Duodenal mucosa (tissue), 2 donors: ENCODE measurements at regions not wholly inside any gene's neighbourhood (a gene's known extent, or its start where the extent isn't known, plus 50 kb on each side); places are given as distances from the start of the nearest gene placed in this dataset.

Experiments
- H3K27ac ChIP-seq: one replicate; pipeline ENCODE4 v1.7.0; 2013; ENCODE audit warnings: low read depth, low read length
- H3K27me3 ChIP-seq, 2 donors: one replicate each; pipeline ENCODE4 v1.7.0; 2013; ENCODE audit warnings: low read length in 2 of 2, control low read depth in 1 of 2; ENCODE audit not compliant: insufficient read depth in 2 of 2, control insufficient read depth in 1 of 2
- H3K36me3 ChIP-seq, 2 donors: one replicate each; pipeline ENCODE4 v1.7.0; 2013; ENCODE audit warnings: low read length in 2 of 2, control low read depth in 1 of 2; ENCODE audit not compliant: insufficient read depth in 2 of 2, control insufficient read depth in 1 of 2
- H3K4me1 ChIP-seq, 2 donors: one replicate each; pipeline ENCODE4 v1.7.0; 2013; ENCODE audit warnings: low read length in 2 of 2, control low read depth in 1 of 2; ENCODE audit not compliant: insufficient read depth in 2 of 2, control insufficient read depth in 1 of 2
- H3K4me3 ChIP-seq, 2 donors: one replicate each; pipeline ENCODE4 v1.7.0; 2013; ENCODE audit warnings: low read length in 2 of 2, low read depth in 1 of 2
- H3K9ac ChIP-seq, 2 donors: one replicate each; pipeline ENCODE4 v1.7.0; 2013; ENCODE audit warnings: low read length in 2 of 2, low read depth in 1 of 2
- H3K9me3 ChIP-seq, 2 donors: one replicate each; pipeline ENCODE4 v1.7.0; 2013; ENCODE audit warnings: low read length in 2 of 2, control low read depth in 1 of 2; ENCODE audit not compliant: control insufficient read depth in 1 of 2

DNA sequence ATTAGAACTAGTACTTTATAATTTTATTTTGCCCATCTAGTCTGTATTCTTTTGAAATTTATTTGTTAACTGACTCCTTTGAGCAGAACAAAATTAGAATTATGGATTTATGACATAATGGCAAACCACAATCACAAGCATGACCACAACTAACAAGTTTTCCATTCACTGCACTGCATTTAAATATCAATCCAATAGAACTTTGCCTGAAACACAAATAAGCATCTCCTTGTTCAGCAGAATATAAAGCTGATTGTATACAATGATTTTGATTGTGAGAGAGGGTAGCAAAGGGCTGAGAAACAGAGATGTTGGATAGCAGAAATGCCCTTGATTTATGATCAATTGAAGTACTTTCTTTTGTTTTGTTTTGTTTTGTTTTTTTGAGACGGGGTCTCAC lies 495.5 kb upstream of the RGS18 start:
- Histone ChIP-seq H3K9ac (no peak overlapping the region), H3K27me3 (no peaks in the 10 kb centered on the region), H3K27ac (no peak overlapping the region)

DNA sequence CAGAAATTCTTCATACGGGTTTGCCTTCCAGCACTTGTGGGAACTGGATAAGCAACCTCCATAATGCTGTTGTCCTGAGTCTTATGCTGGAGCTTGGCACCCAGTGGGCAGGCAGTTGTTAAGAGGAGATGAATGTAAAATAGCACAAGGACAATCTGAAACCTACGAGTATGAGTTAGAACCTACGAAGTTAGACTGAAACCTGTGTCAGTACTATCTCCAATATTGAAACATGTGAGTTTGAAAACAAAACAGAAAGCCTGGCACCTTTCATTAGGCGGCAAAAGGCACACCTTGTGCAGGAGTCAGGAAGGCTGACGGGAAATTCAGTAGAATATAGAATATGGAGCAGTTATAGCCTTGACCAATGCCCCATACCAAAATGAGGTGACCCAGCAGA lies 489.7 kb upstream of the RGS18 start:
- H3K27me3 ChIP-seq: no peaks in the 10 kb centered on the region
- H3K27ac ChIP-seq: no peak overlapping the region
- H3K36me3 ChIP-seq: no peaks in the 10 kb centered on the region
- H3K9ac ChIP-seq: no peak overlapping the region
- H3K4me1 ChIP-seq: no peaks in the 10 kb centered on the region
- no peaks in the 10 kb centered on the region for H3K9me3 ChIP-seq
- no peak overlapping the region for H3K4me3 ChIP-seq

More for the DNA sequence above, 495.5 kb upstream of the RGS18 start:
- Histone ChIP-seq H3K9me3 (no peaks in the 10 kb centered on the region), H3K4me1 (no peaks in the 10 kb centered on the region), H3K4me3 (no peak overlapping the region), H3K36me3 (no peaks in the 10 kb centered on the region)

DNA sequence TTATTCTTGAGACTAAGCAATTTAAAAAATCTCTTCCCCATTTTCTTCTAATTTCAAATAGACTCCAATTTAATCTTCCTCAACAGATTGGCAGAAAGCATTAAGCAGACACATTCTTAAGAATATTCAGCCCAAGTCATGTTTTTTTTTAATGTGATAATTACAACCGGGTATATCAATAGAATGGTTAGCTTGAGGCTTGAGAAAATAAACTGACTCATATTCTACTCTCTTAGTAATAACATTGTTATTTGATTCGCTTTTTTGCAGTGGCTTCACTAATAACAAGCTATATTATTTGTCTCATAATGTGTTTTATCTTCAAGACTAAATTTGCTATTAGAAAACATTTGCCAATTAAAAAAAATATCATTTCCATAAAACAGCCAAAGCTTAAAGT lies 488.6 kb upstream of the RGS18 start:
- Histone ChIP-seq H3K36me3 (no peaks in the 10 kb centered on the region), H3K27ac (no peak overlapping the region), H3K27me3 (no peaks in the 10 kb centered on the region), H3K4me1 (no peaks in the 10 kb centered on the region), H3K9ac (no peak overlapping the region), H3K9me3 (no peaks in the 10 kb centered on the region), H3K4me3 (no peak overlapping the region)

DNA sequence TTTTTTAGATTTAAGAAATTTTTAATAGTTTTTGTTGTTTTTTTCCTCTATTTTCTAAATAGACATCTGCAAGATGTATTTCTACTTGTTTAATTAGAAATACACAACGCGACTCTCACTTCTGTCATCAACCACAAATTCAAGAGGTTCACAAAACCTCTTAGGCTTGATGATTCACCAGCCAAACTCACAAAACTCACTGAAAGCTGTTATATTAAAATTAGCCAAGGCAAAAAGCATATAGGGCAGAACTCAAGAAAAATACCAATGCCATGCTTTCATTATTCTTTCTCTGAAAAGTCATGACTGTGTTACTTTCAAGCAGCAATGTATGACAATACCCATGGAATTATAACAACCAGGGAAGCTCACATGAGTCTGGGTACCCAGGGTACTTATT lies 487.0 kb upstream of the RGS18 start:
- Histone ChIP-seq H3K4me1 (no peaks in the 10 kb centered on the region), H3K27ac (no peak overlapping the region), H3K9me3 (no peaks in the 10 kb centered on the region), H3K4me3 (no peak overlapping the region), H3K36me3 (no peaks in the 10 kb centered on the region), H3K27me3 (no peaks in the 10 kb centered on the region), H3K9ac (no peak overlapping the region)

DNA sequence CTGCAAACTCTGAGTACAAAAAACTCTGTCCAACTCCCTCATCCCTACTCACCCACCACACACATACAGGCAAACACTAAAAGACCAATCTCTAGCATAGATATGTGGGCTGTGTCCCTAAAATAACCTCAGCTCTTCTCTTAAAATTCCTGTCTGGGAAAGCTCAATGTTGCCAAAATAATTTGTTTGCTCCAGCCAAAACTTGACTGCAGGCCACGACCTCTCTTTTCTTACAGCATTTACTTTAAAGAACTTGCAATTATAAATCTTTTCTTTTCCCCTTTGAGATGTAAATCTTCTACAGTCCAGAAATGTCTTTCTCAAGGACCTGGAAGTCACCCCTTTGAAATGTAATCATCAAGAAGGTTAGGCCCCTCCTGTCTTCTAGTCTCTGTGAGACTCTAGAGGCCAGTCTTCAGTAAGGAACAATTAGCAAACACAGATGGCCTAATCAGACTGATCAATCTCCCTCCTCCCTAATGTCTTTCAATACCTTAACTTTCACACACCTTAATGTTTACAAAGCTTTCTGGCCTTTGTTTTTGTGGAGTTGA lies 483.6 kb upstream of the RGS18 start:
- Histone ChIP-seq H3K27me3 (no peaks in the 10 kb centered on the region), H3K27ac (no peak overlapping the region), H3K4me1 (no peaks in the 10 kb centered on the region), H3K9ac (no peak overlapping the region), H3K9me3 (no peaks in the 10 kb centered on the region), H3K36me3 (no peaks in the 10 kb centered on the region), H3K4me3 (no peak overlapping the region)

DNA sequence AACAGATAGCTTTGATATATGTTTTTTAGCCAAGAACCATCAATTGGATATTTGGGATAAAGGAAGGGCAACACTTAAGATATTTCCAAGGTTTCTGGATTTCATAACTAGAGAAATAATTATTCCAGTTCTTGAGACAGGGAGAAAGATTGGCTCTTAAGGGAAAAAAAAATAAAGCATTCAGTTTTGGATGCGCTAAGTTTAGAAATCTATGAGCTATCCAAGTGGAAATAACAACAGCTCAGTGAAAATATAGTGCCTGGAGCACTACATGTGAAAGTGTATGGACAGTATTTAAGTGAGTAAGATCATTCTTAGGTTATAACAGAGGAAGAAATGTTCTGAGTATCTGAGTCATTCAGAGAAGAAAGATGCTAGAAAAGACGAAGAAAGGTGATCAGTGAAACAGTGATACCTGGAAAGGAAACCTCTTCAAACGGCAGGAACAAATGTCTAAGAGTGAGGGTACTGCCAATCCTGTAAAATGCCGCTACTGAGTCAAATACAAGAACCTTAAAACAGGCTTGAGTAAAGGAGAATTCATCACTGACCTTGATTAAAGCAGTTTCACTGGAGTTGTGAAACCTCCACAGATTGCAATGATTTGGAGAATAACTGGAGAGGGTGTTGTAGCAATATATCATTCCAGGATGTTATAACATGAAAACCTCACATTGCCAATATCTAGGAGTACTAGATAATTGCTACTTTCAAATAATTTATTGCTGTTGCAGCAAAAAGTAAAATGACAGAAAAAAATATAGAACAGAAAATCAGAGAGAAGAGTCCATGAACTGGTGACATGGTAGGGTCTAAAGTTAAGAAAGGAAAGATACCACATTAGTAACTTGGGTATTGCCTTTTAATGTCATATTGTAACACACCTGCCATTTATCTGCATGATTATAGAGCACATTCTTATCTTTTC lies 482.1 kb upstream of the RGS18 start:
- no peaks in the 10 kb centered on the region for H3K9me3 ChIP-seq

DNA sequence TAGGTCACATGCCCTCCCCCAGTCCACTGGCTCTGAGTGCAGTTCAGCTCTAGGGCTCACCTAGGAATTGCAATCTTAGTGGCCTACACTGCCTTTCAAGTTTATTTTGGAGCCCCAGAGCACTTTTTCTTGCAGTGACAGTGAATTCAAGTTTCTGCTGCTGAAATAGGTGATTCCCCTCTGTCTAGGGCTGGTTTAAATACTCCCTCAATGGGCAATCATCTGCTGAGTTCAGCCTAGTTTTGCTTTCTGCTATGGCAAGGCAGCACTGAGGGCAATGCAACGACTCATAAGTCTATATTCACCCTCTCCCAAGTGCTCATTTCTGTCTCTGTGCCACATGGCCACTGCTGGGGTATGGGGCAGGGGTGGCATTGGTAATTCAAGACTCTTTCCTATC lies 472.6 kb upstream of the RGS18 start:
- no peak overlapping the region for H3K4me3 ChIP-seq
- H3K9me3 ChIP-seq: no peaks in the 10 kb centered on the region
- H3K9ac ChIP-seq: no peak overlapping the region
- no peaks in the 10 kb centered on the region for H3K27me3 ChIP-seq
- no peak overlapping the region for H3K27ac ChIP-seq
- no peaks in the 10 kb centered on the region for H3K4me1 ChIP-seq
- H3K36me3 ChIP-seq: no peaks in the 10 kb centered on the region

More for the DNA sequence above, 482.1 kb upstream of the RGS18 start:
- Histone ChIP-seq H3K27me3 (no peaks in the 10 kb centered on the region), H3K4me3 (no peak overlapping the region), H3K4me1 (no peaks in the 10 kb centered on the region), H3K36me3 (no peaks in the 10 kb centered on the region), H3K9ac (no peak overlapping the region), H3K27ac (no peak overlapping the region)

DNA sequence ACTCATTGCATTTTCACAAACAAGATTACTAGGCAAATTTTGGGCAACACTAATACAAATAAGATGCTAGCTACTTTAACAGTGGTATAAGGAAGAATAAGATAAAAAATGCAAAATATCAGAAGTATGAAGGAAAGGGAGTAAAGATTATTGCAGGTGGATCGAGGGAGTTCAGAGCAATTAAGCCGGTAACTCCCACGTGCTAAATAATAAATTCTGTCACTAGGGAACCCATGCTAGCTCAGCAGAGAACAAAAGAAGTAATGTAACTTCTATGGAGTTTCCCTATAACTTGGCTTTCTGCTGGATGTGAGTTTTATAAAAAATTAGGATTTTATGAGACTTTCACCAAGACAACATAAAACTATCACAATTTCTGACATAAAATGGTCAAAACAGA lies 470.5 kb upstream of the RGS18 start:
- Histone ChIP-seq H3K4me1 (no peaks in the 10 kb centered on the region), H3K4me3 (no peak overlapping the region), H3K27ac (no peak overlapping the region), H3K36me3 (no peaks in the 10 kb centered on the region), H3K27me3 (no peaks in the 10 kb centered on the region), H3K9ac (no peak overlapping the region), H3K9me3 (no peaks in the 10 kb centered on the region)

DNA sequence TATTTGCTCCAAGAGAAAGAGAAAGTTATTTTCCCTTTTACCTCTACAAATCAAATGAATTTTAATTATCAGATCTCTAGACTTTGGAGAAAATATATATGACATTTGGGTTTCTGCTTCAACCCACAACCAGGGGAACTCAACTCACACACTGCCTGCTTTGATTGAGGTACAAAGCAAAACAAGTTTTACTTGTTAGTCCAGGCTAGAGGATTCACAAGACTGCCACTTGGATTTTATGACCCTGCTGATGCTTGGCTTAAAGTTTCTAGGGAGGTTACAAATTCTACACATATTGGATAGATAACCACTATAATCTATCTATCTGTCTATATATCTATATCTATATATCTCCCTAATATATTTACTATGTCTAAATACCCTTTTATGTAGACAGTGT lies 467.3 kb upstream of the RGS18 start:
- no peaks in the 10 kb centered on the region for H3K9me3 ChIP-seq
- H3K4me1 ChIP-seq: no peaks in the 10 kb centered on the region
- H3K36me3 ChIP-seq: no peaks in the 10 kb centered on the region
- no peaks in the 10 kb centered on the region for H3K27me3 ChIP-seq
- no peak overlapping the region for H3K27ac ChIP-seq
- no peak overlapping the region for H3K4me3 ChIP-seq
- no peak overlapping the region for H3K9ac ChIP-seq

DNA sequence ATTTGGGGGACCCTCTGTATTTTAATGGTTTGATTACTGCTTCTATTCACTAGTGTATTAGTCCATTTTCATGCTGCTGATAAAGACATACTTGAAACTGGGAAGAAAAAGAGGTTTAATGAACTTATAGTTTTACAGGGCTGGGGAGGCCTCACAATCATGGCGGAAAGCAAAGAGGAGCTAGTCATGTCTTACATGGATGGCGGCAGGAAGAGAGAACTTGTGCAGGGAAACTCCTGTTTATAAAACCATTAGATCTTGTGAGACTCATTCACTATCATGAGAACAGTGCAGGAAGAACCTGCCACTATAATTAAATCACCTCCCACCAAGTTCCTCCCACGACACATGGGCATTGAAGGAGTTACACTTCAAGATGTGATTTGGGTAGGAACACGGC lies 464.5 kb upstream of the RGS18 start:
- Histone ChIP-seq H3K9me3 (no peaks in the 10 kb centered on the region), H3K4me3 (no peak overlapping the region), H3K4me1 (no peaks in the 10 kb centered on the region)

More for the DNA sequence above, 464.5 kb upstream of the RGS18 start:
- no peak overlapping the region for H3K9ac ChIP-seq
- H3K27ac ChIP-seq: no peak overlapping the region
- no peaks in the 10 kb centered on the region for H3K27me3 ChIP-seq
- no peaks in the 10 kb centered on the region for H3K36me3 ChIP-seq
